H1 (cell line): ENCODE measurements at regions not wholly inside any gene's neighbourhood (a gene's known extent, or its start where the extent isn't known, plus 50 kb on each side); places are given as distances from the start of the nearest gene placed in this dataset.
"Not testable (repeated sequence)": the region's sequence is repeated elsewhere in the genome, so short reads cannot be mapped to it uniquely, and the experiment has no call there.

Source experiments
- CTCF ChIA-PET: fragments of 300-600 bp; sonication (Branson Sonifier 250); formaldehyde crosslinking; loops from one replicate; lab custom pipeline; 2021; ENCODE audit not compliant: partially characterized antibody; lab: Charles Lee
- POLR2A ChIA-PET: fragments of 300-600 bp; sonication (Branson Sonifier 250); formaldehyde crosslinking; loops from one replicate; lab custom pipeline; 2021; ENCODE audit warnings: inconsistent platforms; ENCODE audit not compliant: partially characterized antibody; lab: Charles Lee
- DNase-seq, 2 experiments: peaks; one replicate each; pipeline versions ENCODE4 v3.0.0 to v3.0.0-alpha.2; 2010 to 2022; ENCODE audit warnings: low spot score in 2 of 2, low read depth in 1 of 2, mixed read lengths in 1 of 2
- FAIRE-seq: peaks from 2 replicates; lab custom pipeline; 2011; peaks lifted over from hg19 to GRCh38; lab: Jason Lieb, UNC
- H2AFZ ChIP-seq: 2 replicates; pipeline ENCODE4 v1.8.1; 2012; ENCODE audit warnings: low read length, inconsistent platforms
- H2AK5ac ChIP-seq: 2 replicates; pipeline ENCODE4 v1.6.1; 2013; ENCODE audit warnings: low read depth, low read length
- H2BK120ac ChIP-seq: replicated peaks from 2 replicates; pipeline ENCODE3; 2013; ENCODE audit warnings: low read depth, low read length, inconsistent platforms
- H2BK12ac ChIP-seq: 2 replicates; pipeline ENCODE4 v1.6.1; 2013; ENCODE audit warnings: low read depth, low read length
- H2BK15ac ChIP-seq: 2 replicates; pipeline ENCODE4 v1.6.1; 2013; ENCODE audit warnings: low read length
- H2BK20ac ChIP-seq: 2 replicates; pipeline ENCODE4 v1.6.1; 2013; ENCODE audit warnings: low read length
- H2BK5ac ChIP-seq: 2 replicates; pipeline ENCODE4 v1.6.1; 2013; ENCODE audit warnings: low read depth, low read length
- H3K14ac ChIP-seq: 2 replicates; pipeline ENCODE4 v1.6.1; 2013; ENCODE audit warnings: inconsistent platforms; ENCODE audit not compliant: insufficient read length
- H3K18ac ChIP-seq: 2 replicates; pipeline ENCODE4 v1.6.1; 2013; ENCODE audit warnings: low read length; ENCODE audit errors: extremely low read depth
- H3K23ac ChIP-seq: 2 replicates; pipeline ENCODE4 v1.6.1; 2013; ENCODE audit warnings: inconsistent platforms; ENCODE audit not compliant: insufficient read length
- H3K23me2 ChIP-seq: 2 replicates; pipeline ENCODE4 v1.6.1; 2013; ENCODE audit warnings: low read depth, low read length
- H3K27ac ChIP-seq: 2 replicates; pipeline ENCODE4 v1.6.1; 2011; ENCODE audit warnings: low read depth, low read length, inconsistent platforms
- H3K27me3 ChIP-seq, 4 experiments: replicated peaks in 1 of 4; 1 replicate in 1 of 4; 2 replicates in 3 of 4; pipeline versions ENCODE4 v1.6.1 to v1.8.1; 2011 to 2013; ENCODE audit warnings: low read length in 3 of 4, mild to moderate bottlenecking in 3 of 4, inconsistent platforms in 2 of 4, mixed read lengths in 2 of 4, moderate library complexity in 1 of 4; ENCODE audit not compliant: control insufficient read depth in 3 of 4, insufficient read depth in 3 of 4; ENCODE audit errors: extremely low read depth in 1 of 4
- H3K36me3 ChIP-seq, 4 experiments: 2 replicates each; pipeline versions ENCODE4 v1.6.1 to v1.8.1; 2011 to 2013; ENCODE audit warnings: mild to moderate bottlenecking in 4 of 4, low read length in 3 of 4, moderate library complexity in 2 of 4, control low read depth in 1 of 4, inconsistent platforms in 1 of 4; ENCODE audit not compliant: insufficient read depth in 4 of 4, control insufficient read depth in 2 of 4
- H3K4ac ChIP-seq: replicated peaks from 2 replicates; pipeline ENCODE3; 2013; ENCODE audit warnings: low read length, low read depth, mixed read lengths, inconsistent platforms; ENCODE audit not compliant: insufficient read length
- H3K4me1 ChIP-seq, 4 experiments: replicated peaks in 1 of 4; 1 replicate in 1 of 4; 2 replicates in 3 of 4; pipeline versions ENCODE4 v1.6.1 to v1.8.1; 2011 to 2013; ENCODE audit warnings: low read length in 3 of 4, inconsistent platforms in 2 of 4, mixed read lengths in 1 of 4; ENCODE audit not compliant: insufficient read depth in 4 of 4, control insufficient read depth in 3 of 4
- H3K4me2 ChIP-seq, 2 experiments: 2 replicates each; pipeline versions ENCODE4 v1.6.1 to v1.8.1; 2011 to 2013; ENCODE audit warnings: low read depth in 2 of 2, low read length in 2 of 2, control low read depth in 1 of 2, inconsistent platforms in 1 of 2, mild to moderate bottlenecking in 1 of 2; ENCODE audit not compliant: insufficient read depth in 1 of 2
- H3K4me3 ChIP-seq, 4 experiments: fragments of 200-600, 300-600 bp in 1 of 4; sonication (generic), shearing (Covaris generic), sonication (Bioruptor Twin) in 1 of 4; 2 replicates each; pipeline versions ENCODE4 v1.5.1 to v1.8.1; 2011 to 2016; ENCODE audit warnings: low read length in 4 of 4, low read depth in 3 of 4, control low read depth in 2 of 4, inconsistent platforms in 2 of 4, mild to moderate bottlenecking in 2 of 4, mixed read lengths in 1 of 4, moderate library complexity in 1 of 4; ENCODE audit not compliant: insufficient read depth in 2 of 4; ENCODE audit errors: extremely low read depth in 1 of 4
- H3K56ac ChIP-seq: replicated peaks from 2 replicates; pipeline ENCODE3; 2013; ENCODE audit warnings: low read depth, mild to moderate bottlenecking, mixed read lengths, low read length, inconsistent platforms; ENCODE audit not compliant: insufficient read length
- H3K79me1 ChIP-seq: 2 replicates; pipeline ENCODE4 v1.6.1; 2013; ENCODE audit warnings: low read depth, low read length, control low read depth
- H3K79me2 ChIP-seq, 2 experiments: 2 replicates each; pipeline versions ENCODE4 v1.6.1 to v1.8.1; 2012 to 2013; ENCODE audit warnings: low read length in 2 of 2, mild to moderate bottlenecking in 2 of 2, inconsistent platforms in 1 of 2; ENCODE audit not compliant: insufficient read depth in 2 of 2, control insufficient read depth in 1 of 2
- H3K9ac ChIP-seq, 4 experiments: replicated peaks in 1 of 4; 1 replicate in 1 of 4; 2 replicates in 3 of 4; pipeline versions ENCODE4 v1.6.1 to v1.8.1; 2011 to 2013; ENCODE audit warnings: low read depth in 3 of 4, low read length in 3 of 4, control low read depth in 2 of 4, mild to moderate bottlenecking in 2 of 4, moderate library complexity in 2 of 4, inconsistent platforms in 1 of 4; ENCODE audit errors: extremely low read depth in 1 of 4
- H3K9me3 ChIP-seq, 2 experiments: 2 replicates each; pipeline versions ENCODE4 v1.6.1 to v1.8.1; 2012 to 2013; ENCODE audit warnings: mild to moderate bottlenecking in 2 of 2, moderate library complexity in 2 of 2, control low read depth in 1 of 2, inconsistent platforms in 1 of 2, low read depth in 1 of 2, low read length in 1 of 2, mixed read lengths in 1 of 2; ENCODE audit not compliant: insufficient read depth in 2 of 2
- H4K20me1 ChIP-seq, 2 experiments: replicated peaks in 1 of 2; 2 replicates each; pipeline versions ENCODE3 to v1.8.1; 2011 to 2013; ENCODE audit warnings: inconsistent platforms in 2 of 2, low read length in 2 of 2, mild to moderate bottlenecking in 1 of 2; ENCODE audit not compliant: insufficient read depth in 2 of 2, control insufficient read depth in 1 of 2
- H4K5ac ChIP-seq: 2 replicates; pipeline ENCODE4 v1.6.1; 2013; ENCODE audit warnings: low read length, low read depth, mixed read lengths, inconsistent platforms; ENCODE audit not compliant: insufficient read length
- H4K8ac ChIP-seq: 2 replicates; pipeline ENCODE4 v1.8.0; 2013; ENCODE audit warnings: mild to moderate bottlenecking, moderate library complexity, low read length, inconsistent platforms; ENCODE audit not compliant: insufficient read depth; ENCODE audit errors: extremely low read depth
- H4K91ac ChIP-seq: replicated peaks from 2 replicates; pipeline ENCODE3; 2013; ENCODE audit warnings: low read length, mixed read lengths, inconsistent platforms; ENCODE audit not compliant: insufficient read length
- WGBS, 2 experiments: shearing (Covaris generic) in 1 of 2; methylation state at CpG; one replicate each; pipeline versions ENCODE4 v1.1.6 to v1.1.7; 2013 to 2015; ENCODE audit warnings: low lambda C conversion rate in 2 of 2, mixed read lengths in 2 of 2, inconsistent platforms in 1 of 2, low coverage in 1 of 2, missing lambda C conversion rate in 1 of 2; ENCODE audit not compliant: insufficient replicate concordance in 2 of 2, insufficient coverage in 1 of 2, insufficient read length in 1 of 2; ENCODE audit errors: extremely low coverage in 1 of 2, missing lambda C conversion rate in 1 of 2; 5-methylcytosine and 5-hydroxymethylcytosine counted together

DNA sequence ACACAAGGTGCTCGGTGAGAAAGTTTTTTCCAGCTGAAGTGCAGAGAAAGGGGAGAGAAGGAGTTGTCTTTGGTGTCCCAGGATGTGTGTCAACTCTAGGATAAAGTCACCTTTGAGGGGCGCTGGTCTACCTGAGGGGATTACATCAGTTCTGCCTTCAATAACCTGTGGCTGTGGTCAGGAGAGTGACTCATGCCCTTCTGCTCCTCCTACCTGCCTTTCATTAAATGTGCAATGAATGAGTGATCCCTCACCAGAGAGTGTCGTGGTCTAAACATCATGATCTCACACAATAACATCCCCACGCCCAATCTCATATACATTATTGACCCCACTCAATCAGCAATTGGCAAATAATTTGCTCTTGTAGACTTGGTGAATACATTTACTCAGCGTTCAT, 83.4 kb downstream of the OR4M2 start:
- POLR2A ChIA-PET, CTCF ChIA-PET: not testable (repeated sequence)
- WGBS, 2 experiments, result no CpG with 5 or more reads among the region's 5 CpGs

DNA sequence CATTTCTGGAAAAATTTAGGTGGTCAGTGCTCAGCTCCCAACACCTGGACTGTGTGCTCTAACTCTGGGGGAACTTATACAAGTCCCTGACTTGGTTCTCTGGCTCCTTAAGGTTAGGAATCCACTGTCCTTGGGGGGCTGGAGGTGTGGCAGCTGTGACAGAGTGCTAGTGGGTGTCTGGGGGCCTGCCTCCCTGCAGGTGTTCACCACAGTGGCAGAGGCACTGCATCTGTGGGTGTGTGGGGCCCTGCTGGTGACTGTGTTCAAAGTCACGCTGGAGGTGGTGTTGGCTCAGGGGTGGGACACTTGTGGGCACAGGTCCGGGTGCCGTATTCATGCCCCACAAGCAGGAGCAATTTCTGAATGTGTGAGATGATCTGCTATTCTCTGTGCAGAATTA, 87.2 kb downstream of the OR4M2 start:
- H3K27ac ChIP-seq, H3K9ac ChIP-seq, H4K5ac ChIP-seq, H4K91ac ChIP-seq, H3K18ac ChIP-seq, H2BK12ac ChIP-seq, FAIRE-seq, H3K79me1 ChIP-seq, H3K4me2 ChIP-seq, H2AFZ ChIP-seq, H2BK120ac ChIP-seq, H4K8ac ChIP-seq, H3K23me2 ChIP-seq, H2BK20ac ChIP-seq, H2AK5ac ChIP-seq, H3K4me3 ChIP-seq, H3K9me3 ChIP-seq, H3K14ac ChIP-seq, H3K56ac ChIP-seq, POLR2A ChIA-PET, H3K79me2 ChIP-seq, H3K4me1 ChIP-seq, H3K36me3 ChIP-seq, H4K20me1 ChIP-seq, DNase-seq, H3K4ac ChIP-seq, H2BK15ac ChIP-seq, H3K27me3 ChIP-seq, CTCF ChIA-PET, H2BK5ac ChIP-seq, H3K23ac ChIP-seq: not testable (repeated sequence)
- no CpG with 5 or more reads among the region's 3 CpGs for WGBS, 2 experiments

More for the DNA sequence above, 83.4 kb downstream of the OR4M2 start:
- not testable (repeated sequence) for H3K56ac ChIP-seq, H3K79me2 ChIP-seq, H2AFZ ChIP-seq, H2BK12ac ChIP-seq, DNase-seq, H2AK5ac ChIP-seq, H3K27me3 ChIP-seq, H3K23ac ChIP-seq, H4K20me1 ChIP-seq, H4K5ac ChIP-seq, H2BK120ac ChIP-seq, H3K14ac ChIP-seq, FAIRE-seq, H3K23me2 ChIP-seq, H3K4ac ChIP-seq, H3K79me1 ChIP-seq, H3K18ac ChIP-seq, H3K9ac ChIP-seq, H3K27ac ChIP-seq, H3K4me3 ChIP-seq, H2BK15ac ChIP-seq, H2BK20ac ChIP-seq, H3K4me2 ChIP-seq, H3K9me3 ChIP-seq, H2BK5ac ChIP-seq, H3K36me3 ChIP-seq, H4K8ac ChIP-seq, H3K4me1 ChIP-seq, H4K91ac ChIP-seq
